Ovary (tissue), 7 donors: ENCODE measurements at regions not wholly inside any gene's neighbourhood (a gene's known extent, or its start where the extent isn't known, plus 50 kb on each side); places are given as distances from the start of the nearest gene placed in this dataset.

Experiments used
- DNase-seq, 5 donors: peaks; one replicate each; pipeline ENCODE4 v3.0.0-alpha.2; 2019 to 2020
- H3K27ac ChIP-seq, 2 donors: fragments of 200-600 bp; one replicate each; pipeline versions ENCODE4 v1.5.1 to v1.8.0; 2019 to 2022
- H3K27me3 ChIP-seq: fragments of 200-600 bp; one replicate; pipeline ENCODE4 v1.8.0; 2022
- H3K36me3 ChIP-seq: fragments of 200-600 bp; sonication (generic); one replicate; pipeline ENCODE4 v1.5.1; 2019
- H3K4me1 ChIP-seq: one replicate; pipeline ENCODE4 v1.8.1; 2013; ENCODE audit warnings: mild to moderate bottlenecking, moderate library complexity; ENCODE audit not compliant: insufficient read depth
- H3K4me3 ChIP-seq: fragments of 200-600 bp; sonication (generic); one replicate; pipeline ENCODE4 v1.5.1; 2017
- H3K9me3 ChIP-seq, 2 donors: fragments of 200-600 bp in 1 of 2; sonication (generic) in 1 of 2; one replicate each; pipeline versions ENCODE4 v1.5.1 to v1.8.1; 2013 to 2019; ENCODE audit warnings: mild to moderate bottlenecking in 1 of 2, moderate library complexity in 1 of 2
- EP300 ChIP-seq: sonication (generic); formaldehyde crosslinking; IDR thresholded peaks from one replicate; pipeline ENCODE4 v1.6.1; 2017; ENCODE audit warnings: antibody characterized with exemption
- POLR2A ChIP-seq: fragments of 450-650 bp; IDR thresholded peaks from one replicate; pipeline ENCODE4 v1.6.1; 2017; ENCODE audit warnings: antibody characterized with exemption, mild to moderate bottlenecking, moderate library complexity
- WGBS, 3 donors: extraction: QIAGEN DNeasy Blood & Tissue Kit in 1 of 3; methylation state at CpG; one replicate each; pipeline versions ENCODE4 v1.1.5 to v1.1.7; 2013 to 2017; 5-methylcytosine and 5-hydroxymethylcytosine counted together
- intact Hi-C, 4 donors: fragments of 100-400 bp; cut with DNase I; formaldehyde crosslinking; loops; one replicate each; pipeline versions ENCODE4 v1.11.0 to v1.15.1; 2022 to 2023
- TF ChIP-seq, protein P1 (sequence below), 3 donors: fragments of 450-650 bp in 2 of 3; fragments of 200-600 bp in 1 of 3; IDR thresholded peaks; one replicate each; pipeline versions ENCODE4 v1.5.1 to v1.8.0; 2016 to 2022; ENCODE audit warnings: antibody characterized with exemption in 3 of 3, mild to moderate bottlenecking in 1 of 3
- donor health status: DM: no; HTN: no; CAD: no; lungs with moderate emphysema.
- donor health status: DM: no; HTN: no; CAD: no.
- donor health status: Bipolar disorder and iron deficiency.
- donor health status: DM: no; HTN: no; CAD: no.
- donor health status: DM: yes; HTN: yes; CAD: no.

DNA sequence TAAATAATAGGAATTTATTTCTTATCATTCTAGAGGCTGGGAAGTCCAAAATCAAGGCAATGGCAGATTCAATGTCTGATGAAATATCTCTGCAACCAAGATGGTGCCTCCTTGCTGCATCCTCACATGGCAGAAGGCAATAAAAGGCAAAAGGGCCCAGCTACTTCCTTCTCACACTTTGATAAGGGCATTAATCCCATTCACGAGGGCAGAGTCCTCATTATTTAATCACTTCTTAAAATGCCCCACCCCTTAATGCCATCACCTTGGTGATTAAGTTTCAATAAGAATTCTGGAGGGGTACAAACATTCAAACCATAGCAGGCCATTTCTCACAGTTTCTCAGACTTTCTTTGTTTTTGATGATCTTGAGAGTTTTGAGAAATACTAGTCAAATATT, 145.8 kb upstream of the TSHZ2 start:
- no peak overlapping the region for H3K27ac ChIP-seq
- H3K36me3 ChIP-seq = no peaks in the 10 kb centered on the region
- H3K4me1 ChIP-seq = no peaks in the 10 kb centered on the region
- H3K27me3 ChIP-seq = no peaks in the 10 kb centered on the region
- intact Hi-C loops = no loop called here
- no peak for DNase-seq
- no peak for TF ChIP-seq POLR2A
- TF ChIP-seq EP300 = no peak
- TF ChIP-seq, protein P1, sequence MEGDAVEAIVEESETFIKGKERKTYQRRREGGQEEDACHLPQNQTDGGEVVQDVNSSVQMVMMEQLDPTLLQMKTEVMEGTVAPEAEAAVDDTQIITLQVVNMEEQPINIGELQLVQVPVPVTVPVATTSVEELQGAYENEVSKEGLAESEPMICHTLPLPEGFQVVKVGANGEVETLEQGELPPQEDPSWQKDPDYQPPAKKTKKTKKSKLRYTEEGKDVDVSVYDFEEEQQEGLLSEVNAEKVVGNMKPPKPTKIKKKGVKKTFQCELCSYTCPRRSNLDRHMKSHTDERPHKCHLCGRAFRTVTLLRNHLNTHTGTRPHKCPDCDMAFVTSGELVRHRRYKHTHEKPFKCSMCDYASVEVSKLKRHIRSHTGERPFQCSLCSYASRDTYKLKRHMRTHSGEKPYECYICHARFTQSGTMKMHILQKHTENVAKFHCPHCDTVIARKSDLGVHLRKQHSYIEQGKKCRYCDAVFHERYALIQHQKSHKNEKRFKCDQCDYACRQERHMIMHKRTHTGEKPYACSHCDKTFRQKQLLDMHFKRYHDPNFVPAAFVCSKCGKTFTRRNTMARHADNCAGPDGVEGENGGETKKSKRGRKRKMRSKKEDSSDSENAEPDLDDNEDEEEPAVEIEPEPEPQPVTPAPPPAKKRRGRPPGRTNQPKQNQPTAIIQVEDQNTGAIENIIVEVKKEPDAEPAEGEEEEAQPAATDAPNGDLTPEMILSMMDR (IDR thresholded peaks at IDR 0.05) = no peak
- 80 to 94% (median 90%) methylated on average over 1 of the region's 1 CpG for WGBS, 3 donors
- H3K4me3 ChIP-seq = no peak overlapping the region
- no peaks in the 10 kb centered on the region for H3K9me3 ChIP-seq

GRCh38 chr20:52824494-52825216, 147.5 kb upstream of the TSHZ2 start:
- H3K4me3 ChIP-seq = no peak overlapping the region
- H3K36me3 ChIP-seq = no peaks in the 10 kb centered on the region
- no peak overlapping the region for H3K27ac ChIP-seq
- H3K9me3 ChIP-seq = no peaks in the 10 kb centered on the region
- H3K4me1 ChIP-seq = no peaks in the 10 kb centered on the region
- DNase-seq = no peak
- intact Hi-C loops = no loop called here
- TF ChIP-seq EP300 (no peak), POLR2A (no peak)
- TF ChIP-seq, protein P1 (IDR thresholded peaks at IDR 0.05) = no peak
- H3K27me3 ChIP-seq = no peaks in the 10 kb centered on the region
- WGBS, 3 donors = 84 to 86% (median 84%) methylated on average over 13 of the region's 13 CpGs

GRCh38 chr20:52823303-52823702, 148.9 kb upstream of the TSHZ2 start:
- WGBS, 3 donors = 42 to 50% (median 50%) methylated on average over 2 of the region's 2 CpGs
- Histone ChIP-seq H3K9me3 (no peaks in the 10 kb centered on the region), H3K4me3 (no peak overlapping the region), H3K36me3 (no peaks in the 10 kb centered on the region), H3K27ac (no peak overlapping the region), H3K4me1 (no peaks in the 10 kb centered on the region), H3K27me3 (no peaks in the 10 kb centered on the region)
- DNase-seq = no peak
- TF ChIP-seq EP300 (no peak), POLR2A (no peak)
- TF ChIP-seq, protein P1 (IDR thresholded peaks at IDR 0.05) = no peak
- intact Hi-C loops = no loop called here

GRCh38 chr20:52820641-52821292, 151.4 kb upstream of the TSHZ2 start:
- H3K4me1 ChIP-seq = no peaks in the 10 kb centered on the region
- H3K27ac ChIP-seq = no peak overlapping the region
- intact Hi-C loops = no loop called here
- DNase-seq = no peak
- TF ChIP-seq EP300 (no peak), POLR2A (no peak)
- TF ChIP-seq, protein P1 (IDR thresholded peaks at IDR 0.05) = no peak
- no peaks in the 10 kb centered on the region for H3K9me3 ChIP-seq
- 92 to 96% (median 96%) methylated on average over 9 of the region's 9 CpGs for WGBS, 3 donors
- H3K4me3 ChIP-seq = no peak overlapping the region
- no peaks in the 10 kb centered on the region for H3K27me3 ChIP-seq
- H3K36me3 ChIP-seq = no peaks in the 10 kb centered on the region
